Liver (tissue), 8 donors: ENCODE measurements at regions not wholly inside any gene's neighbourhood (a gene's known extent, or its start where the extent isn't known, plus 50 kb on each side); places are given as distances from the start of the nearest gene placed in this dataset.

Experiments
- DNase-seq: peaks from one replicate; pipeline ENCODE4 v3.0.0-alpha.2; 2017; ENCODE audit warnings: low spot score
- H3K27ac ChIP-seq, 2 donors: one replicate each; pipeline ENCODE4 v1.7.0; 2013; ENCODE audit warnings: inconsistent platforms in 2 of 2, low read length in 2 of 2, control low read depth in 1 of 2, low read depth in 1 of 2, mild to moderate bottlenecking in 1 of 2
- H3K27me3 ChIP-seq, 4 donors: one replicate each; pipeline versions ENCODE4 v1.6.1 to v1.7.0; 2013; ENCODE audit warnings: low read length in 3 of 4, inconsistent platforms in 1 of 4, mild to moderate bottlenecking in 1 of 4, moderate library complexity in 1 of 4; ENCODE audit not compliant: control insufficient read depth in 4 of 4, insufficient read depth in 4 of 4
- H3K36me3 ChIP-seq, 4 donors: one replicate each; pipeline versions ENCODE4 v1.6.1 to v1.7.0; 2013; ENCODE audit warnings: low read length in 3 of 4, mild to moderate bottlenecking in 3 of 4, low read depth in 1 of 4, moderate library complexity in 1 of 4; ENCODE audit not compliant: control insufficient read depth in 4 of 4, insufficient read depth in 3 of 4
- H3K4me1 ChIP-seq, 4 donors: one replicate each; pipeline versions ENCODE4 v1.6.1 to v1.7.0; 2013; ENCODE audit warnings: low read length in 3 of 4, mild to moderate bottlenecking in 3 of 4, moderate library complexity in 1 of 4; ENCODE audit not compliant: control insufficient read depth in 4 of 4, insufficient read depth in 4 of 4
- H3K4me3 ChIP-seq, 3 donors: one replicate each; pipeline versions ENCODE4 v1.6.1 to v1.7.0; 2013; ENCODE audit warnings: low read length in 3 of 3, control low read depth in 1 of 3, low read depth in 1 of 3, mild to moderate bottlenecking in 1 of 3
- H3K9ac ChIP-seq, 2 donors: one replicate each; pipeline ENCODE4 v1.7.0; 2013; ENCODE audit warnings: low read length in 2 of 2, mild to moderate bottlenecking in 2 of 2, moderate library complexity in 2 of 2, control low read depth in 1 of 2, low read depth in 1 of 2
- H3K9me3 ChIP-seq, 4 donors: one replicate each; pipeline versions ENCODE4 v1.6.1 to v1.7.0; 2013; ENCODE audit warnings: low read length in 3 of 4; ENCODE audit not compliant: control insufficient read depth in 4 of 4
- ATF3 ChIP-seq: IDR thresholded peaks from 2 replicates; pipeline ENCODE4 v1.6.1; 2016; ENCODE audit warnings: antibody characterized with exemption
- CTCF ChIP-seq: fragments of 150-350 bp; IDR thresholded peaks from 2 replicates; pipeline ENCODE4 v1.5.1; 2017; ENCODE audit warnings: improper control_type of control experiment, low read depth, low read length; ENCODE audit not compliant: missing input control
- EGR1 ChIP-seq, 2 donors: IDR thresholded peaks; 2 replicates each; pipeline ENCODE4 v1.6.1; 2016 to 2018; ENCODE audit warnings: antibody characterized with exemption in 2 of 2, low read depth in 2 of 2
- FOXA1 ChIP-seq: IDR thresholded peaks from 2 replicates; pipeline ENCODE4 v1.6.1; 2016; ENCODE audit warnings: antibody characterized with exemption
- FOXA2 ChIP-seq: IDR thresholded peaks from 2 replicates; pipeline ENCODE4 v1.6.1; 2016; ENCODE audit warnings: antibody characterized with exemption
- GABPA ChIP-seq, 2 donors: IDR thresholded peaks in 1 of 2; conservative IDR thresholded peaks in 1 of 2; 2 replicates each; pipeline ENCODE4 v1.6.1; 2016; ENCODE audit warnings: antibody characterized with exemption in 2 of 2, mild to moderate bottlenecking in 1 of 2, moderate library complexity in 1 of 2
- HNF4G ChIP-seq: IDR thresholded peaks from 2 replicates; pipeline ENCODE4 v1.6.1; 2016; ENCODE audit warnings: antibody characterized with exemption
- JUND ChIP-seq, 2 donors: IDR thresholded peaks; 2 replicates each; pipeline ENCODE4 v1.6.1; 2016; ENCODE audit warnings: antibody characterized with exemption in 2 of 2
- MAX ChIP-seq: IDR thresholded peaks from 2 replicates; pipeline ENCODE4 v1.6.1; 2016; ENCODE audit warnings: antibody characterized with exemption
- NR2F2 ChIP-seq: IDR thresholded peaks from 2 replicates; pipeline ENCODE4 v1.6.1; 2016; ENCODE audit warnings: antibody characterized with exemption
- RAD21 ChIP-seq, 2 donors: IDR thresholded peaks; 2 replicates each; pipeline ENCODE4 v1.6.1; 2016; ENCODE audit warnings: antibody characterized with exemption in 2 of 2, mild to moderate bottlenecking in 2 of 2
- REST ChIP-seq: IDR thresholded peaks from 2 replicates; pipeline ENCODE4 v1.6.1; 2016; ENCODE audit warnings: antibody characterized with exemption, mild to moderate bottlenecking
- RXRA ChIP-seq, 2 donors: IDR thresholded peaks; 2 replicates each; pipeline ENCODE4 v1.6.1; 2017 to 2018; ENCODE audit warnings: antibody characterized with exemption in 2 of 2, mild to moderate bottlenecking in 1 of 2
- SP1 ChIP-seq: IDR thresholded peaks from 2 replicates; pipeline ENCODE4 v1.6.1; 2018; ENCODE audit warnings: antibody characterized with exemption, mild to moderate bottlenecking
- TAF1 ChIP-seq: conservative IDR thresholded peaks from 2 replicates; pipeline ENCODE4 v1.6.1; 2016; ENCODE audit warnings: antibody characterized with exemption, mild to moderate bottlenecking
- YY1 ChIP-seq: IDR thresholded peaks from 2 replicates; pipeline ENCODE4 v1.6.1; 2016; ENCODE audit warnings: antibody characterized with exemption, mild to moderate bottlenecking
- ZBTB33 ChIP-seq: IDR thresholded peaks from 2 replicates; pipeline ENCODE4 v1.6.1; 2016; ENCODE audit warnings: antibody characterized with exemption
- WGBS: extraction: QIAGEN DNeasy Blood & Tissue Kit; methylation state at CpG from one replicate; pipeline ENCODE4 v1.1.7; 2013; 5-methylcytosine and 5-hydroxymethylcytosine counted together
- donor health status: healthy.
- donor health status: healthy.
- donor health status: healthy.
- donor health status: healthy.
- donor health status: healthy.

- TF ChIP-seq NR2F2 (no peak), FOXA2 (no peak), YY1 (no peak), FOXA1 (no peak), TAF1 (no peak), ATF3 (no peak), EGR1 (IDR thresholded peaks at IDR 0.05; ENCODE audit: low read depth in 2 of 2) (no peak)
Measured at GRCh38 chr9:99725852-99726251, 95.8 kb upstream of the NR4A3 start (continued).

GRCh38 chr9:99726758-99727157, 94.9 kb upstream of the NR4A3 start:
- no peak for TF ChIP-seq MAX
- no peak for TF ChIP-seq RXRA (IDR thresholded peaks at IDR 0.05)
- TF ChIP-seq HNF4G: no peak
- no peak for TF ChIP-seq NR2F2
- no peak for TF ChIP-seq TAF1
- TF ChIP-seq REST: no peak
- no peak for TF ChIP-seq RAD21 (IDR thresholded peaks at IDR 0.05)
- no peak for TF ChIP-seq YY1
- TF ChIP-seq GABPA (IDR thresholded peaks at IDR 0.05 in 1 of 2, conservative IDR thresholded peaks at IDR 0.05 in 1 of 2): no peak
- no peak for TF ChIP-seq FOXA1
- TF ChIP-seq SP1: no peak
- TF ChIP-seq EGR1 (IDR thresholded peaks at IDR 0.05; ENCODE audit: low read depth in 2 of 2): no peak
- no peak for TF ChIP-seq FOXA2
- no peak for TF ChIP-seq CTCF
- no peaks in the 10 kb centered on the region for H3K9me3 ChIP-seq
- DNase-seq: no peak

GRCh38 chr9:99730062-99730461, 91.6 kb upstream of the NR4A3 start:
- 87% methylated on average over 2 of the region's 2 CpGs for WGBS
- H3K36me3 ChIP-seq: no peaks in the 10 kb centered on the region
- TF ChIP-seq ZBTB33 (no peak), EGR1 (IDR thresholded peaks at IDR 0.05; ENCODE audit: low read depth in 2 of 2) (no peak), FOXA1 (no peak), ATF3 (no peak), JUND (IDR thresholded peaks at IDR 0.05) (no peak), NR2F2 (no peak)
- no peaks in the 10 kb centered on the region for H3K4me1 ChIP-seq
- H3K9ac ChIP-seq: no peak overlapping the region
- DNase-seq: no peak
- no peaks in the 10 kb centered on the region for H3K27me3 ChIP-seq
- H3K9me3 ChIP-seq: no peaks in the 10 kb centered on the region
- H3K4me3 ChIP-seq: no peak overlapping the region
- H3K27ac ChIP-seq: no peak overlapping the region

More at GRCh38 chr9:99726758-99727157, 94.9 kb upstream of the NR4A3 start:
- no peak overlapping the region for H3K27ac ChIP-seq
- no peak overlapping the region for H3K4me3 ChIP-seq
- no peaks in the 10 kb centered on the region for H3K27me3 ChIP-seq
- H3K4me1 ChIP-seq: no peaks in the 10 kb centered on the region
- no peaks in the 10 kb centered on the region for H3K36me3 ChIP-seq
- H3K9ac ChIP-seq: no peak overlapping the region
